ENCODE measurements at regions not wholly inside any gene's neighbourhood (a gene's known extent, or its start where the extent isn't known, plus 50 kb on each side); places are given as distances from the start of the nearest gene placed in this dataset.

DNA sequence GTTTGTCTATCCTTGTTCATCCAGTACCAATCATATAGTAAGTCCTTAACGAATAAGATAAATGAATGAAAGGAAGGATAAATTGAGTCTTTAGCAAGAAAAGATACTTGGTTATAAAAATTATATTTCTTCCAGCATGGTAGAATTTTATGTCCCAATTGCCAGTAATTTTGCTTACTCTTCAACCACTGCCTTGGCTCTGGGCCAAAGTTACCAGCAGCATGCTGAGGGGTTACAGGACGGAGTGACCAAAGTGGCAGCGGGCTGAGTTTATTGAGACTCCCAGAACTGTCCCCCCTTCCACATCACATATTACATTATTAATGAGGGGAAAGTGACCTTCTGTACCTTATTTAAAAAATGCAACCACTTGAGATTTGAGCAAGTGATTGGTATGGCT is 121.7 kb downstream of the RASGEF1B start:
- no peaks in the 10 kb centered on the region for H3K9me3 Mint-ChIP-seq
- TF ChIP-seq CTCF (IDR thresholded peaks at IDR 0.05; ENCODE audit: unreplicated experiment), result no peak
- peaks cover 27% of the 10 kb centered on the region for H3K4me1 Mint-ChIP-seq
- H3K36me3 Mint-ChIP-seq, result no peaks in the 10 kb centered on the region
- DNase-seq (ENCODE audit: low spot score in 2 of 2, unreplicated experiment in 2 of 2), result no peak
- no peak overlapping the region for H3K27ac Mint-ChIP-seq
- H3K4me3 Mint-ChIP-seq, result no peak overlapping the region
- peaks cover 1% of the 10 kb centered on the region for H3K27me3 Mint-ChIP-seq (ENCODE audit: low read depth)

- H3K9me3 Mint-ChIP-seq, result no peaks in the 10 kb centered on the region
- TF ChIP-seq CTCF (IDR thresholded peaks at IDR 0.05; ENCODE audit: unreplicated experiment), result no peak
- no peak overlapping the region for H3K4me3 Mint-ChIP-seq
- H3K36me3 Mint-ChIP-seq, result no peaks in the 10 kb centered on the region
- no peak for DNase-seq (ENCODE audit: low spot score in 2 of 2, unreplicated experiment in 2 of 2)
- H3K4me1 Mint-ChIP-seq, result peaks cover 27% of the 10 kb centered on the region
- H3K27ac Mint-ChIP-seq, result no peak overlapping the region
- peaks cover 1% of the 10 kb centered on the region for H3K27me3 Mint-ChIP-seq (ENCODE audit: low read depth)
Observed at GRCh38 chr4:81348778-81349094, 123.0 kb downstream of the RASGEF1B start.

DNA sequence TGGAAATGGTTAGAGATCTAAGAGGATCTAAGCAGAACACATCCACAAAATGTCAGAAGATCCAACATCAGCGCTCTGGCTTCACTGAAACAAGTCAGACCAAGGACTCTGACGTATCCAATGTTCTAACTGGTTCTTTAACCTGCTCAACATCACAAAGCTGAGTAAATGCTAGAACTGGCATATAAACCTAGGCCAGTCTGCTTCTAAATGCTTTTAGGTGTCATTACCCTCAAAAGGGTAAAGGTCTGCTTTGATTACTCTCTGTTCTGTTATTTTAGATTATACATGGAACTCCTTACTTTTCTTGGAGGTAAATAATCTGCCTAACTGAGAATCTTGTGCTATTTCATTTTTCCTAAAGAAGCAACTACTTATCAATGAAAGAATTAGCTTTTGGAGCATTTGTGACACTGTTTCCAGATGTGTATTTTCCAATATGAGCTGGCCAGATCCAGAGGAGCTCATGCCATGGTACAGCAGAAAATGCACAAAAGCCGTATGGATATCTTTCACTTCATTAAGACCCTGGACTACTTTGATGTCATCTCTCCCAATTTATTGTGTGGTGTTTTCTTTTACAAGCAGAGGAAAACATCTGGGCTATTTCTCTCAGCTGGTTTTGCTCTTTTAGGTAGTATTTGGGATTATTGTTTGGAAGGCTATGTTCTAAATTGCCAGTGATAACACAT is 123.5 kb downstream of the RASGEF1B start:
- Mint-ChIP-seq H3K36me3 (no peaks in the 10 kb centered on the region), H3K4me1 (peaks cover 30% of the 10 kb centered on the region), H3K27me3 (ENCODE audit: low read depth) (no peaks in the 10 kb centered on the region), H3K27ac (no peak overlapping the region), H3K4me3 (no peak overlapping the region), H3K9me3 (peaks cover under 1% of the 10 kb centered on the region)
- DNase-seq (ENCODE audit: low spot score in 2 of 2, unreplicated experiment in 2 of 2), result no peak
- no peak for TF ChIP-seq CTCF (IDR thresholded peaks at IDR 0.05; ENCODE audit: unreplicated experiment)

DNA sequence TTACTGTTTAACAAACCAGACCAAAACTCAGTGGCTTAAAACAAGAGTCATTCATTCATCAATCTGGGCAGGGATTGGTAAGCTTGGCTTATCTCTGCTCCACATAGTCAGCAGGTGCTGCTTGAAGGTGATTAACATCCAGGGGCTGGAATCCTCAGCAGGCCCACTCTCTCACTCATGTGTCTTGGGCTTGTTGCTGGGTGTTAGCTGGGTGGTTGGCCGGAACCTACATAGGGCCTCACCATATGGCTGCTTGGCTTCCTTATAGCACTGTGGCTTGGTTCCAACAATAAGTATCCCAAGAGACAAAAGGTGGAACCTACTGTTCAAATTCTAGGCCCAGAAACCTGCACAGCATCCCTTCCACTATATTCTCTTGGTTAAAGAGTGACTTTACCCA is 125.0 kb downstream of the RASGEF1B start:
- Mint-ChIP-seq H3K27me3 (ENCODE audit: low read depth) (no peaks in the 10 kb centered on the region), H3K27ac (no peak overlapping the region), H3K9me3 (peaks cover 16% of the 10 kb centered on the region), H3K36me3 (no peaks in the 10 kb centered on the region), H3K4me3 (no peak overlapping the region), H3K4me1 (peaks cover 25% of the 10 kb centered on the region)
- TF ChIP-seq CTCF (IDR thresholded peaks at IDR 0.05; ENCODE audit: unreplicated experiment), result no peak
- no peak for DNase-seq (ENCODE audit: low spot score in 2 of 2, unreplicated experiment in 2 of 2)

- Mint-ChIP-seq H3K36me3 (no peaks in the 10 kb centered on the region), H3K4me1 (peaks cover 11% of the 10 kb centered on the region), H3K9me3 (peaks cover 46% of the 10 kb centered on the region), H3K27me3 (ENCODE audit: low read depth) (peaks cover 2% of the 10 kb centered on the region), H3K4me3 (no peak overlapping the region), H3K27ac (no peak overlapping the region)
- no peak for DNase-seq (ENCODE audit: low spot score in 2 of 2, unreplicated experiment in 2 of 2)
- TF ChIP-seq CTCF (IDR thresholded peaks at IDR 0.05; ENCODE audit: unreplicated experiment), result no peak
Observed at GRCh38 chr4:81343536-81343935, 128.2 kb downstream of the RASGEF1B start.

- TF ChIP-seq CTCF (IDR thresholded peaks at IDR 0.05; ENCODE audit: unreplicated experiment), result no peak
- DNase-seq (ENCODE audit: low spot score in 2 of 2, unreplicated experiment in 2 of 2), result no peak
- Mint-ChIP-seq H3K4me3 (no peak overlapping the region), H3K36me3 (no peaks in the 10 kb centered on the region), H3K9me3 (peaks cover 51% of the 10 kb centered on the region), H3K4me1 (peaks cover 8% of the 10 kb centered on the region), H3K27ac (no peak overlapping the region), H3K27me3 (ENCODE audit: low read depth) (peaks cover 2% of the 10 kb centered on the region)
Observed at GRCh38 chr4:81343046-81343445, 128.0 kb upstream of the PRKG2 start.

Data from mesothelial cell of epicardium (in vitro differentiated cells).